Colonic mucosa (tissue), 4 donors: ENCODE measurements at regions not wholly inside any gene's neighbourhood (a gene's known extent, or its start where the extent isn't known, plus 50 kb on each side); places are given as distances from the start of the nearest gene placed in this dataset.

Source experiments
- DNase-seq: peaks from one replicate; pipeline ENCODE4 v3.0.0-alpha.2; 2020
- H3K27ac ChIP-seq: fragments of 200-600 bp; one replicate; pipeline ENCODE4 v1.8.0; 2021
- H3K27me3 ChIP-seq: fragments of 200-600 bp; one replicate; pipeline ENCODE4 v1.8.0; 2021
- H3K36me3 ChIP-seq: fragments of 200-600 bp; one replicate; pipeline ENCODE4 v1.8.0; 2021
- H3K4me1 ChIP-seq: fragments of 200-600 bp; one replicate; pipeline ENCODE4 v1.8.0; 2021; ENCODE audit warnings: mild to moderate bottlenecking
- H3K4me3 ChIP-seq: fragments of 200-600 bp; one replicate; pipeline ENCODE4 v1.8.0; 2021
- H3K9ac ChIP-seq, 2 donors: one replicate each; pipeline ENCODE4 v1.7.0; 2013; ENCODE audit warnings: control low read depth in 2 of 2, low read depth in 2 of 2, low read length in 2 of 2
- H3K9me3 ChIP-seq: fragments of 200-600 bp; one replicate; pipeline ENCODE4 v1.8.0; 2021
- CTCF ChIP-seq: fragments of 200-600 bp; IDR thresholded peaks from one replicate; pipeline ENCODE4 v1.8.0; 2022; ENCODE audit warnings: antibody characterized with exemption, mild to moderate bottlenecking
- intact Hi-C: fragments of 100-400 bp; cut with DNase I; formaldehyde crosslinking; loops from one replicate; pipeline ENCODE4 v1.14.1; 2022
- donor health status: healthy.
- donor health status: DM: no; HTN: no; CAD: no.
- donor health status: DM: no; HTN: no; CAD: no.

GRCh38 chr5:96076451-96076850 lies 114.8 kb upstream of the ELL2 start:
- Histone ChIP-seq H3K36me3 (no peaks in the 10 kb centered on the region), H3K4me1 (no peaks in the 10 kb centered on the region), H3K9me3 (no peaks in the 10 kb centered on the region), H3K9ac (no peak overlapping the region), H3K27me3 (no peaks in the 10 kb centered on the region), H3K27ac (no peak overlapping the region), H3K4me3 (no peak overlapping the region)
- TF ChIP-seq CTCF: no peak
- DNase-seq: no peak
- intact Hi-C loops: no loop called here

- Histone ChIP-seq H3K27ac (no peak overlapping the region), H3K36me3 (no peaks in the 10 kb centered on the region), H3K9me3 (no peaks in the 10 kb centered on the region), H3K9ac (no peak overlapping the region), H3K4me1 (no peaks in the 10 kb centered on the region), H3K4me3 (no peak overlapping the region), H3K27me3 (no peaks in the 10 kb centered on the region)
- DNase-seq: no peak
- intact Hi-C loops: no loop called here
- TF ChIP-seq CTCF: no peak
Measured at GRCh38 chr5:96075579-96076289, 114.1 kb upstream of the ELL2 start.

GRCh38 chr5:96074870-96075269 lies 113.2 kb upstream of the ELL2 start:
- intact Hi-C loops: no loop called here
- Histone ChIP-seq H3K4me3 (no peak overlapping the region), H3K4me1 (no peaks in the 10 kb centered on the region), H3K27me3 (no peaks in the 10 kb centered on the region), H3K27ac (no peak overlapping the region), H3K9ac (no peak overlapping the region), H3K9me3 (no peaks in the 10 kb centered on the region), H3K36me3 (no peaks in the 10 kb centered on the region)
- no peak for TF ChIP-seq CTCF
- no peak for DNase-seq

GRCh38 chr5:96074460-96074859 lies 112.8 kb upstream of the ELL2 start:
- Histone ChIP-seq H3K27ac (no peak overlapping the region), H3K4me1 (no peaks in the 10 kb centered on the region), H3K27me3 (no peaks in the 10 kb centered on the region), H3K36me3 (no peaks in the 10 kb centered on the region), H3K4me3 (no peak overlapping the region), H3K9ac (no peak overlapping the region), H3K9me3 (no peaks in the 10 kb centered on the region)
- DNase-seq: no peak
- TF ChIP-seq CTCF: no peak
- intact Hi-C loops: no loop called here

- H3K9me3 ChIP-seq: no peaks in the 10 kb centered on the region
- TF ChIP-seq CTCF: no peak
- intact Hi-C loops: no loop called here
- no peaks in the 10 kb centered on the region for H3K27me3 ChIP-seq
- no peaks in the 10 kb centered on the region for H3K4me1 ChIP-seq
- DNase-seq: no peak
- H3K4me3 ChIP-seq: no peak overlapping the region
- H3K9ac ChIP-seq: no peak overlapping the region
- H3K27ac ChIP-seq: no peak overlapping the region
- H3K36me3 ChIP-seq: no peaks in the 10 kb centered on the region
Measured at GRCh38 chr5:96072791-96073165, 111.1 kb upstream of the ELL2 start.
